Stimulated activated CD4-positive, alpha-beta T cell treated with anti-CD3 and anti-CD28 coated beads, Interleukin-1b, Interleukin-23, amount 100 ng/mL, for 48 hours (primary cell): ENCODE measurements at regions not wholly inside any gene's neighbourhood (a gene's known extent, or its start where the extent isn't known, plus 50 kb on each side); places are given as distances from the start of the nearest gene placed in this dataset.
"Not testable (repeated sequence)": the region's sequence is repeated elsewhere in the genome, so short reads cannot be mapped to it uniquely, and the experiment has no call there.

ENCODE experiments used
- DNase-seq: peaks from one replicate; pipeline ENCODE4 v3.0.0-alpha.2; 2020

DNA sequence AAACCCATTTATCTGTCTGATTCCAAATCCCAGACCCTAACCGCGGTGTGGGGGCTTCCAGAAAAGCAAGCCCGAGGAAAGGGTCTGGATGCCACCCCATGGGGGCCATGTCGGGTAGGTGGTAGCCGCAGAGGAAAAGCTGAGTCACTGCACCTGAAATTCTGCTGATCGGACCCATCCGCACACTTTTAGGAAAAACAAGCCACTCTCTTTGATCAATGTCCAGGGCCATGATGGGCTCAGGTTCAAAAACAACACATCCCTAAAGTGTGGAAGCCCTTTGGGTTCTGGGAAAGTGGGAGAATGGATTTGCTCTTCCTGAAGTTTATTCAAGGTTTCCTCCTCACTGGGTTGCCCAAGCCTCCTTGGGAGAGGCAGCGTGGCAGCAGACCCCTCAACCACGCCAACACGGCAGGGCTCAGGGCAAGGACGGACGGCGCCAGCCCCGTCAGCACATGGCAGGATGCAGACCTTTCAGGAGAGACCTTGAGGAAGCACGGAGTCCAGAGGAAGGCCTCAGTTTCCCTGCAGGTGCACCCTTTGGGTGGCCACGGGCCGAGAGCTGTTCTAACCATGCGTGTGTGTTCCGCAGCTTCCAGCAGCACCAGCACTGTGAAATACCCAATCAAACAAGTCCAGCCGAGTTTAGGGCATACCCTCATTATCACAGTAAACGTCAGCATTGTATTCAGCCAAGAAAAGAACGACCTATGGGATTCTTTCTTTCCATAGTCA lies 367.0 kb downstream of the FOXL1 start:
- no peak for DNase-seq

DNA sequence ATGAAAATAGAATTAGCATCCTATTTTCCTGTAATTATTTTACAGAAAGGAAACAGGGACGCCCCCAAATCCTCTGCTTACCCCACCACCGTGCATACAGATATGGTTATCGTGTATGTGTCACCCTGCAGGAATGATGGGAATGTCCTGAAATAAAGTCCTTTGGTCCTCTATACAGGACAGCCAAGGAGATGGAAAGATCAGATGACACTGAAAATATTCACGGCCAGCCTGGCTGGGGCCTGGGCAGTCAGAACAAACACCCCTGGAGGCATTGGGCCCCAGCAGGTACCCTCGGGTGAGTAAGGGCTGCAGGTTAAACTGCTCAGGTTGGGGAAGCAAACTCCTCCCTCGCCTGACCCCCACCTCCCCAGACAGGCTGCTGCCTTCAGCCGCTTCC lies 368.0 kb downstream of the FOXL1 start:
- DNase-seq, result no peak

GRCh38 chr16:86946981-86947380 lies 368.6 kb downstream of the FOXL1 start:
- no peak for DNase-seq

DNA sequence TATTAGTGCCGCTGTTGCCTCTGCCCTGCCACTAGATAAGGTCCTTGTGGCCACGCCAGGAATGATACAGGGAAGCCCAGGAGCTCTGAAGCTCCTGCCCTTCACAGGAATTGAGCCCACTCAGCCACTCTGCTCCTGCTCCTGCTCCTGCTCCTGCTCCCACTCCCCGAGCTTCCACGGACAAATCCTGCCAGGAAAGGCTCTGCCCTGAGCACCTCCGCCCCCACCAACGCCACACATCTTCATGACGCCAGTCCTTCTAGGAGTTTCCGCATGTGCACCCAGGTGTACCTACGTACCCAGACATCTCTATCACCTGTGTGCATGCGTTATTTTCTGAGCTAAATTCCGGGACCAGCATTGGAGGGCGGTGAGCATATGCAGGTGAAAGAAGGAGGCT lies 369.1 kb downstream of the C16orf95 start:
- no peak for DNase-seq

- no peak for DNase-seq
Observed at GRCh38 chr16:86949116-86949515, 368.1 kb downstream of the C16orf95 start.

GRCh38 chr16:86949630-86950029 lies 367.6 kb downstream of the C16orf95 start:
- DNase-seq, result no peak

DNA sequence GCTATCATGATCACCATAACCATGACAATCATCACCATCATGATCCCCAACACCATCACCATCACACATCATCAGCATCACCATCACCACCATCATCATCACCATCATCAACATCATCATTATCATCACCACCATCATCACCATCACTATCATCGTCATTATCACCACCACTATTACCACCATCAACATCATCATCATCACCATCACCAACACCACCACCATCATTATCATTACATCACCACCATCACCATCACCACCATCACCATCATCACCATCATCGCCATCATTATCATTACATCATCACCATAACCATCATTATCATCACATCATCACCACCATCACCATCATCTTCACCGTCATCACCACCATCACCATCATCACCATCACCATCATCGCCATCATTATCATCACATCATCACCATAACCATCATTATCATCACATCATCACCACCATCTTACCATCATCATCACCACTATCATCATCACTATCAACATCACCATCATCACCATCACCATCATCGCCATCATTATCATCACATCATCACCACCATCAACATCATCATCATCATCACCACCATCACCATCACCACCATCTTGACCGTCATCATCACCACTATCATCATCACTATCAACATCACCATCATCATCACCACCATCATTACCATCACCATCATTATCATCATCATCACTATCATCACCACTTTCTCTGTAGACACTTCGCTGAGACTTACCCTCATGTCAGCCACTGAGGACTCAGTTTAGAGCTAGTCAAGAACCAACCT lies 366.0 kb downstream of the C16orf95 start:
- DNase-seq, result no peak

- no peak for DNase-seq
Observed at GRCh38 chr16:86951831-86952598, 365.2 kb downstream of the C16orf95 start.

GRCh38 chr16:86952769-86953168 lies 364.4 kb downstream of the C16orf95 start:
- DNase-seq, result no peak

GRCh38 chr16:86953631-86954391 lies 363.4 kb downstream of the C16orf95 start:
- DNase-seq, result no peak

DNA sequence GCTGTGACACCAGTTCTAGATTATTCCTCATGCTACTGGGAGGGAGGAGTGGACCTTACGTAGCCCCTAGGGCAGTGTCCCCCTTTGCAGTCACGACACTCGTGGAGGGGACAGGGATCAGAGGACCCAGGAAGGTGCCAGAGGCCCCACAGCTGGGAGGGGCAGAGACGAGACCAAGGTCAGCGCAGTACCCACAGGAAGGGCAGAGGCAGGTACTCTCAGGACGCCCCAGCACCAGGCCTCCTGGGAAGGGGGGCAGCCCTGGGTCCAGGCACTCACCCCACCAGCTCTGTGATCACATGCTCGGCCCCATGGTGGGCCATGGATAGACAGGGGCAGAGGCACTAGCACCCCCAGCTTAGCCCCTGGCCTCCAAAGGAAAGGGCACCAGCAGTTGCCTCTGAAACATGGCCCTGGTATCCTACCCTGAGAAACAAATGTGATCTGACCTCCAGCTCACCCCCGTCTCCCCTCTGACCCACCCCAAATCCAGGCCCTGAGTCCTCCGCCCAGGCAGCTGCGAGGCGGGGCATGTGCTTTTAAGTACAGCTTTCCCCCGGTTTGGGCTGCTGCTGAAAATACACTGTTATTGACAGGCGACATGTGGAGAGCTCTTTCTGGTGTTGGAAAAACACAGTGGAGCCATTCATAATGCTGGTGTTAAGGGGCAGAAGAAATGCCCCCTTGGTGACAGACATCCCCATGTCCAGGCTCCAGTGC lies 361.9 kb downstream of the C16orf95 start:
- no peak for DNase-seq

GRCh38 chr16:86956437-86956836 lies 360.8 kb downstream of the C16orf95 start:
- no peak for DNase-seq

DNA sequence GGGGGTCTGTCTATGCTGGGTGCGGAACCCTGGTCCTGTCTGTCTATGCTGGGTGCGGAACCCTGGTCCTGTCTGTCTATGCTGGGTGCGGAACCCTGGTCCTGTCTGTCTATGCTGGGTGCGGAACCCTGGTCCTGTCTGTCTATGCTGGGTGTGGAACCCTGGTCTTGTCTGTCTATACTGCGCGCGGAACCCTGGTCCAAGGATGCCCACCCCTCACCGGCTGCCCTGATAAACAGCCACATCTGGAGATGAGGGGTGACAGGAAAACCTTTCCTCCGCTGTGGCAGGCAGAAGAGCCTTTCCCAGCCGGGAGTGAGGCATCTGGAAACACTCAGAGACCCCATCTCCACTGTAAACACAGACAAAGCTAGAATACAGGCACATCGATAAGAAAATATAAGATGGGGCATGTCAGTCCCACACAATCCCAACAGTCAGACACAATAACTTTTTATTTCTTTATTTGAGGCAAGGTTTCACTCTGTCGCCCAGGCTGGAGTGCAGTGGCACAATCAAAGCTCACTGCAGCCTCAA lies 359.5 kb downstream of the C16orf95 start:
- not testable (repeated sequence) for DNase-seq

DNA sequence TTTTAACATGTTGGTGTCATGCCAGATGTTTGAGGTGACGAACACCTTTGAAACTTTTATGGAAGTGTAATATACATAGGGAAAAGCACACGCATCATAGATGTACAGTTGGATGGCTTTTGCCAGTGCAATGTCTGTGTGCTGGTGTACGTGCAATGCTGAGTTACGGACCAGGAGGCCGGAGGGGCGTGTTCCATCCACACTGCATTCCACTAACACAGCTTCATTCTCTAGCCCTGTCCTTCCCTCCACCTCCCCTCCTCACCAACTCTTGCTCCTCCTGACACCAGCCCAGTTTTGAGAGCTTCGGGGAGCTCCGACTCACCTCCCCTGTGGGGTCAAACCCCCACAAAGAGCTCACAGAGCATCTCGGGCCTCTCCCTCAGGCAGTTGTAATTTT lies 358.8 kb downstream of the C16orf95 start:
- DNase-seq, result no peak

GRCh38 chr16:86959091-86959651 lies 358.0 kb downstream of the C16orf95 start:
- no peak for DNase-seq

- DNase-seq, result no peak
Observed at GRCh38 chr16:86959729-86960128, 357.5 kb downstream of the C16orf95 start.

GRCh38 chr16:86960266-86960665 lies 356.9 kb downstream of the C16orf95 start:
- no peak for DNase-seq

DNA sequence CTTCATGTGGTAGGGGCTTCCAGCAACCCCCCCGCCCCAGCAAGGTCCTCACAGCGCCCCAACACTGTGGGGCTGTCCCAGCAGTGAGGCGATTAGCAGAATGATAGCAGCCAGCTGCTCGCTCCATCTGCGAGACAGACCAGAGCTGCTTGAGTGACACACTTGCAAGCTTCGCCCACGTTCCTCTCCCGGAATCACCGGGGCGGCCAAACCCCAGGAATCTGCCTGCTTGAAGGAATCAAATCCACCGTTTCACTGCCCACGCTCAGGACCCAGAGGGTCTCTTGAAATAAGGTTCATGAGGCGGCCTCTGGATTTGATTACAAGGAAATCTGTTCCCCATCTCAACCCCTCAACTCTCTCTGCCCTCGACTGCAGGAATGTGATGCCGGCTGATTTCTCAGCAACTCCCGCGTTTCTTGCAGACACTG lies 356.0 kb downstream of the C16orf95 start:
- DNase-seq, result no peak

DNA sequence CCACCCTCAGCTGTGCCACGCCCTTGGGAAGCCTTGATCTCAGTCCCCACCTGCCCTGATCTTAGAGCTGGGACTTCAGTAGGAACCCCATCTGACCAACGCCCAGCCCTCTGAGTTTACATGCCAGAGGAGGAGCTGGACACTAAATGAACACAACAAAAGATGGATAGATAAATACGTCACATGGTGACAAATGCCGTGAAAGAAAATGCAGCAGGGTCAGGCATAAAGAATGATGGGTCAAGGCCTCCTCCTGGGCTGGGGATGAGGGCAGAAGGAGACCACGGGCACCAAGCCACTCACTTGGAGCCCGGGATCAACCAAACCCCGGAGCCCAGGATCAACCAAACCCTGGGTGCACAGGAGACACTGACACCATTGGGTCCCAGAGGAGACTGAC lies 354.9 kb downstream of the C16orf95 start:
- no peak for DNase-seq

DNA sequence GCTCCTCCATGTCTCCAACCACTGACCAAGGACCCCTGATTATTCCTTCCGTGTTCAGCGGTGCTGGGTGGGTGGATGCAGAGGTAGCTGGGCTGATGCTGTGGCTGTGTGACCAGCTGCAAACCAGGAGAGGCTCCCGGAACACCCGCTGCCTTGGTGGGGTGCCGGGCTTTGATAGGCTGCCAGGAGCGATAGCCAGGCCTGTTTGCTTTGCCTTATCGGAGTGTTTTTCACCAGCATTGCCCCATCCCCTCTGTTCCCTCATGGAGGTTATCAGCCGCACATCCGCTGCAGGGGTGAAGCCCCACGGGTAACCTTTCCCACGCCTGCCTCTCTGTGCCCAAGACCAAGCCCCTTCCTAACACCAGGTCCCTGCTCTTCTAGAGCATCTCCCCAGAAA lies 354.3 kb downstream of the C16orf95 start:
- DNase-seq, result no peak
